Hepatocyte (in vitro differentiated cells): ENCODE measurements at regions not wholly inside any gene's neighbourhood (a gene's known extent, or its start where the extent isn't known, plus 50 kb on each side); places are given as distances from the start of the nearest gene placed in this dataset.

Source experiments
- DNase-seq: peaks from one replicate; pipeline ENCODE4 v3.0.0-alpha.2; 2016; ENCODE audit warnings: low spot score
- H2AFZ ChIP-seq: fragments of 200-600 bp; sonication (generic); 2 replicates; pipeline ENCODE4 v1.6.0; 2016; ENCODE audit warnings: antibody characterized with exemption, mild to moderate bottlenecking
- H3K27ac ChIP-seq: fragments of 200-600 bp; sonication (generic); 2 replicates; pipeline ENCODE4 v1.5.1; 2016; ENCODE audit warnings: mild to moderate bottlenecking
- H3K27me3 ChIP-seq: fragments of 200-600 bp; sonication (generic); 2 replicates; pipeline ENCODE4 v1.6.1; 2016
- H3K36me3 ChIP-seq: fragments of 200-600 bp; sonication (generic); replicated peaks from 2 replicates; pipeline ENCODE4 v1.5.1; 2016; ENCODE audit warnings: low read depth; ENCODE audit not compliant: insufficient read depth
- H3K4me1 ChIP-seq: fragments of 200-600 bp; sonication (generic); 2 replicates; pipeline ENCODE4 v1.5.1; 2016; ENCODE audit warnings: mild to moderate bottlenecking, moderate library complexity; ENCODE audit not compliant: insufficient read depth
- H3K4me2 ChIP-seq: fragments of 200-600 bp; sonication (generic); 2 replicates; pipeline ENCODE4 v1.6.0; 2016
- H3K4me3 ChIP-seq: fragments of 200-600 bp; sonication (generic); 2 replicates; pipeline ENCODE4 v1.5.1; 2016; ENCODE audit warnings: mild to moderate bottlenecking
- H3K79me2 ChIP-seq: fragments of 200-600 bp; sonication (generic); 2 replicates; pipeline ENCODE4 v1.6.0; 2017; ENCODE audit warnings: mild to moderate bottlenecking
- H3K9me2 ChIP-seq: fragments of 200-600 bp; sonication (generic); replicated peaks from 2 replicates; pipeline ENCODE4 v1.6.0; 2017; ENCODE audit warnings: mild to moderate bottlenecking; ENCODE audit not compliant: insufficient read depth
- H3K9me3 ChIP-seq: fragments of 200-600 bp; sonication (generic); 2 replicates; pipeline ENCODE4 v1.5.1; 2016; ENCODE audit warnings: low read depth, mild to moderate bottlenecking
- H4K20me1 ChIP-seq: fragments of 200-600 bp; sonication (generic); 2 replicates; pipeline ENCODE4 v1.6.0; 2016; ENCODE audit warnings: mild to moderate bottlenecking; ENCODE audit not compliant: insufficient read depth, poor library complexity, severe bottlenecking
- EZH2 ChIP-seq: fragments of 200-600 bp; sonication (generic); IDR thresholded peaks from 2 replicates; pipeline ENCODE4 v1.6.1; 2016; ENCODE audit warnings: antibody characterized with exemption, mild to moderate bottlenecking, borderline replicate concordance
- EZH2phosphoT487 ChIP-seq: fragments of 200-600 bp; sonication (generic); IDR thresholded peaks from one replicate; pipeline ENCODE4 v1.6.1; 2018; ENCODE audit warnings: antibody characterized with exemption, mild to moderate bottlenecking, low read depth, moderate library complexity; ENCODE audit not compliant: unreplicated experiment, severe bottlenecking
- WGBS: methylation state at CpG from one replicate; pipeline ENCODE4 v1.1.6; 2016; ENCODE audit warnings: low lambda C conversion rate; ENCODE audit errors: missing lambda C conversion rate; 5-methylcytosine and 5-hydroxymethylcytosine counted together
- TF ChIP-seq, protein P1 (sequence below): fragments of 200-600 bp; sonication (generic); IDR thresholded peaks from 2 replicates; pipeline ENCODE4 v1.5.1; 2016; ENCODE audit warnings: antibody characterized with exemption, mild to moderate bottlenecking; ENCODE audit not compliant: poor library complexity

DNA sequence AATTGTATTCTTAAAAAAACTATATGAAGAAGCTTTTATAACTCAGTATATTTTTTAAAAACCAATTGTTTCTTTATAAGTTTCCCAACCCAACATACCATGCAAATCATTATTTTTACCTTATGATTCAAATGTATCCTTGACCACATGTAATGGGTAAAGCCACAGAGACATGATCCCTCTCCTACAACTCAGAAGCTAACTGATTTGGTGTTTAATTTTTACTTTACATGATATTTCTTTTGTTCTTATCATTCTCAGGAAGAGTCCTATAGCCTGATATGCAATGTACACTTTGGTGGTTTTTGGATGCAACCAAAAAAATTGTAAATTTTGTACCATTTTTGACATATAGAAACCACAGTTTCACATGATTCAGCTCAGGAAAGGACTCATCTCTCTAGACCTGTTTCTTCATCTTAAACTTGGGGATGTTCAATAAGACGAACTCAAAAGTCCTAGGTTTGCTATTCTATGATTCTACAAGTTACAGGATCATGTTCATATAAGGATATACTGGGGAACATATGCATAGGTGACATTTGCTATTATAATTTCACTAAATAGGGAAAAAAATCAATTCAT lies 85.2 kb upstream of the RBBP8 start:
- Histone ChIP-seq H3K79me2 (no peaks in the 10 kb centered on the region), H3K9me2 (no peaks in the 10 kb centered on the region), H4K20me1 (no peaks in the 10 kb centered on the region), H2AFZ (no peak overlapping the region), H3K36me3 (no peaks in the 10 kb centered on the region), H3K4me2 (peak overlapping the region; percentile 4), H3K27me3 (no peaks in the 10 kb centered on the region), H3K27ac (no peak overlapping the region), H3K4me3 (no peak overlapping the region), H3K4me1 (peaks cover 11% of the 10 kb centered on the region), H3K9me3 (no peaks in the 10 kb centered on the region)
- no peak for DNase-seq
- 4% methylated on average over 1 of the region's 1 CpG for WGBS
- no peak for TF ChIP-seq EZH2phosphoT487

DNA sequence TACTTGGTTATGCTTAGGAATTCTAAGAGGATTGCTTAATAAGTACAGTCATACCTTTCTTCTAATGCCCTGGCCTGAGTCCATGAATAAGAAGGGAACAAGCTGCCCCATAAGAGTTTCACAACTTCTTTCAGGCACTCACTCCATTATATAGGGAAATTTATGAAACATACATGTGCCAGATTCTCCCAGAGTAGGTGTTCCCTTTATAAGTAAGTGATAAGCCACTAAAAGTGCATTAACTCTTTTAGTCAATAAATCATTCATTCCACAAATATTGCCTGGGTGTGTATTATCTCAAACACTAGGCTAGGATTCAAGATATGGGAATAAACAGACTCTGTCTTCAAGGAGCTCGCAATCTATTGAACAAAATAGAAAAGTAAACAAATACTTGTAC lies 84.5 kb upstream of the RBBP8 start:
- Histone ChIP-seq H3K79me2 (no peaks in the 10 kb centered on the region), H2AFZ (no peak overlapping the region), H4K20me1 (no peaks in the 10 kb centered on the region), H3K9me3 (no peaks in the 10 kb centered on the region), H3K9me2 (no peaks in the 10 kb centered on the region), H3K27me3 (no peaks in the 10 kb centered on the region), H3K27ac (no peak overlapping the region), H3K4me2 (no peak overlapping the region), H3K4me3 (no peak overlapping the region), H3K4me1 (peaks cover 11% of the 10 kb centered on the region), H3K36me3 (no peaks in the 10 kb centered on the region)
- WGBS, result 79% methylated on average over 1 of the region's 1 CpG
- no peak for TF ChIP-seq EZH2phosphoT487
- TF ChIP-seq, protein P1, sequence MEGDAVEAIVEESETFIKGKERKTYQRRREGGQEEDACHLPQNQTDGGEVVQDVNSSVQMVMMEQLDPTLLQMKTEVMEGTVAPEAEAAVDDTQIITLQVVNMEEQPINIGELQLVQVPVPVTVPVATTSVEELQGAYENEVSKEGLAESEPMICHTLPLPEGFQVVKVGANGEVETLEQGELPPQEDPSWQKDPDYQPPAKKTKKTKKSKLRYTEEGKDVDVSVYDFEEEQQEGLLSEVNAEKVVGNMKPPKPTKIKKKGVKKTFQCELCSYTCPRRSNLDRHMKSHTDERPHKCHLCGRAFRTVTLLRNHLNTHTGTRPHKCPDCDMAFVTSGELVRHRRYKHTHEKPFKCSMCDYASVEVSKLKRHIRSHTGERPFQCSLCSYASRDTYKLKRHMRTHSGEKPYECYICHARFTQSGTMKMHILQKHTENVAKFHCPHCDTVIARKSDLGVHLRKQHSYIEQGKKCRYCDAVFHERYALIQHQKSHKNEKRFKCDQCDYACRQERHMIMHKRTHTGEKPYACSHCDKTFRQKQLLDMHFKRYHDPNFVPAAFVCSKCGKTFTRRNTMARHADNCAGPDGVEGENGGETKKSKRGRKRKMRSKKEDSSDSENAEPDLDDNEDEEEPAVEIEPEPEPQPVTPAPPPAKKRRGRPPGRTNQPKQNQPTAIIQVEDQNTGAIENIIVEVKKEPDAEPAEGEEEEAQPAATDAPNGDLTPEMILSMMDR, result no peak
- peak; percentile 26 for DNase-seq

DNA sequence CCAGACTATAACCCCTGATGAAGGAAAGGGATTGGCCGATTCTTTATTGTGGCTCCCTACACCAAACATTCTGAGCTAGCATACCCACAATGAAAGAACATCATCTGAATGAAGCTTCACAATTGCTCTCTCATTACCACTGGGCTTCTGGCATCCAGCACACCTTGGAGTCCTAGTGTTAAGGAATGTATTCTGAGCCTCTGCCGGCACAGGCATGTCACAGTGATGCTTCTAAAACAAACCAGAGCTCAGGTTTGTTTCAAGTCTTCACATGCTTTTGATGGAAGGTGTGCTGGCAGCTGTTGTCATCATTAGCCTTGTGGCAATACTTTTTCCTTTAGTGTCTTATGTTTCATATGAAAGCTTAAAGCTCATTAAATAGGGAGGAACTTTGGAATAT lies 76.3 kb upstream of the RBBP8 start:
- TF ChIP-seq EZH2, result no peak
- TF ChIP-seq, protein P1, result no peak
- TF ChIP-seq EZH2phosphoT487, result no peak
- H2AFZ ChIP-seq, result no peak overlapping the region
- no peak overlapping the region for H3K27ac ChIP-seq
- no peaks in the 10 kb centered on the region for H3K9me3 ChIP-seq
- DNase-seq, result no peak
- H3K4me1 ChIP-seq, result no peaks in the 10 kb centered on the region
- no peaks in the 10 kb centered on the region for H3K36me3 ChIP-seq
- no peak overlapping the region for H3K4me2 ChIP-seq
- no peaks in the 10 kb centered on the region for H3K79me2 ChIP-seq
- no peaks in the 10 kb centered on the region for H3K9me2 ChIP-seq
- no peaks in the 10 kb centered on the region for H4K20me1 ChIP-seq
- no peak overlapping the region for H3K4me3 ChIP-seq
- 67% methylated on average over 2 of the region's 2 CpGs for WGBS
- no peaks in the 10 kb centered on the region for H3K27me3 ChIP-seq

GRCh38 chr18:22858121-22858520 lies 75.0 kb upstream of the RBBP8 start:
- no peaks in the 10 kb centered on the region for H4K20me1 ChIP-seq
- H3K27me3 ChIP-seq, result no peaks in the 10 kb centered on the region
- H3K36me3 ChIP-seq, result no peaks in the 10 kb centered on the region
- H3K4me2 ChIP-seq, result no peak overlapping the region
- no peak overlapping the region for H3K27ac ChIP-seq
- H3K4me3 ChIP-seq, result no peak overlapping the region
- no peak overlapping the region for H2AFZ ChIP-seq
- H3K79me2 ChIP-seq, result no peaks in the 10 kb centered on the region
- H3K9me2 ChIP-seq, result no peaks in the 10 kb centered on the region
- no peaks in the 10 kb centered on the region for H3K9me3 ChIP-seq
- TF ChIP-seq, protein P1, result no peak
- TF ChIP-seq EZH2phosphoT487 (no peak), EZH2 (no peak)
- DNase-seq, result no peak
- no peaks in the 10 kb centered on the region for H3K4me1 ChIP-seq
- WGBS, result 67% methylated on average over 1 of the region's 1 CpG
